Pancreas (tissue), 10 donors: ENCODE measurements at regions not wholly inside any gene's neighbourhood (a gene's known extent, or its start where the extent isn't known, plus 50 kb on each side); places are given as distances from the start of the nearest gene placed in this dataset.

Experiments
- ATAC-seq, 4 donors: fragments of 200-7000 bp; cut with Tn5 transposase; one replicate each; pipeline versions ENCODE4 v1.8.0 to v1.9.1; 2020; ENCODE audit warnings: mild to moderate bottlenecking in 4 of 4, moderate library complexity in 4 of 4
- DNase-seq, 6 donors: peaks; one replicate each; pipeline ENCODE4 v3.0.0-alpha.2; 2020
- FAIRE-seq: peaks from 2 replicates; lab custom pipeline; 2012; peaks lifted over from hg19 to GRCh38; lab: Jason Lieb, UNC
- H3K27ac ChIP-seq, 4 donors: fragments of 200-600 bp; sonication (generic); 1 replicate in 3 of 4; 2 replicates in 1 of 4; pipeline versions ENCODE4 v1.5.0 to v1.8.0; 2020
- H3K27me3 ChIP-seq, 4 donors: fragments of 200-600 bp; one replicate each; pipeline ENCODE4 v1.8.0; 2021
- H3K36me3 ChIP-seq, 3 donors: fragments of 200-600 bp; sonication (generic) in 1 of 3; one replicate each; pipeline versions ENCODE4 v1.5.0 to v1.8.0; 2020 to 2021
- H3K4me1 ChIP-seq, 3 donors: fragments of 200-600 bp; one replicate each; pipeline ENCODE4 v1.8.0; 2021
- H3K4me3 ChIP-seq, 4 donors: fragments of 200-600 bp; sonication (generic) in 2 of 4; one replicate each; pipeline versions ENCODE4 v1.5.0 to v1.8.0; 2020 to 2021
- H3K9me3 ChIP-seq, 4 donors: fragments of 200-600 bp; one replicate each; pipeline ENCODE4 v1.8.0; 2021
- CTCF ChIP-seq, 4 donors: fragments of 200-600 bp; sonication (generic) in 3 of 4; IDR thresholded peaks; one replicate each; pipeline versions ENCODE4 v1.5.0 to v1.8.0; 2021; ENCODE audit warnings: antibody characterized with exemption in 4 of 4
- WGBS, 2 donors: extraction: QIAGEN DNeasy Blood & Tissue Kit; methylation state at CpG; one replicate each; pipeline ENCODE4 v1.1.7; 2013; 5-methylcytosine and 5-hydroxymethylcytosine counted together
- intact Hi-C, 3 donors: fragments of 100-400 bp; cut with DNase I; formaldehyde crosslinking; loops; one replicate each; pipeline versions ENCODE4 v1.11.1 to v1.14.2; 2022
- donor health status: healthy with polysubstance abuse.
- donor health status: DM: no; HTN: no; CAD: no; lungs with moderate emphysema.
- donor health status: DM: no; HTN: no; CAD: no.
- donor health status: control.
- donor health status: control.
- donor health status: Bipolar disorder and iron deficiency.
- donor health status: DM: yes; HTN: yes; CAD: no.
- donor health status: DM: no; HTN: no; CAD: no.
- donor health status: DM: no; HTN: no; CAD: no.
- donor health status: DM: yes; HTN: yes; CAD: no.

- DNase-seq (no peak), ATAC-seq (peak in 1 of 4 donors; percentile 54), FAIRE-seq (no peak)
- H3K9me3 ChIP-seq: no peaks in the 10 kb centered on the region
- no peaks in the 10 kb centered on the region for H3K27me3 ChIP-seq
- intact Hi-C loops: no loop called here
- H3K4me3 ChIP-seq: no peak overlapping the region
- H3K36me3 ChIP-seq: no peaks in the 10 kb centered on the region
- TF ChIP-seq CTCF (IDR thresholded peaks at IDR 0.05): no peak
- H3K27ac ChIP-seq: no peak overlapping the region
- H3K4me1 ChIP-seq: no peaks in the 10 kb centered on the region
Measured at GRCh38 chr2:74763962-74764428, 69.9 kb upstream of the HK2 start.

GRCh38 chr2:74764429-74765272 lies 69.3 kb upstream of the HK2 start:
- no peaks in the 10 kb centered on the region for H3K27me3 ChIP-seq
- no peak for ATAC-seq
- 58 to 59% methylated on average over 5 of the region's 5 CpGs for WGBS, 2 donors

GRCh38 chr2:74766780-74767179 lies 67.1 kb upstream of the HK2 start:
- FAIRE-seq: no peak

More at GRCh38 chr2:74764429-74765272, 69.3 kb upstream of the HK2 start:
- DNase-seq: no peak
- no peak for FAIRE-seq
- Histone ChIP-seq H3K4me1 (no peaks in the 10 kb centered on the region), H3K36me3 (no peaks in the 10 kb centered on the region), H3K4me3 (no peak overlapping the region), H3K27ac (no peak overlapping the region), H3K9me3 (no peaks in the 10 kb centered on the region)
- TF ChIP-seq CTCF (IDR thresholded peaks at IDR 0.05): no peak
- intact Hi-C loops: no loop called here

GRCh38 chr2:74767618-74768017 lies 66.3 kb upstream of the HK2 start:
- FAIRE-seq (no peak), DNase-seq (no peak), ATAC-seq (no peak)
- intact Hi-C loops: no loop called here
- no peaks in the 10 kb centered on the region for H3K4me1 ChIP-seq
- no peak overlapping the region for H3K4me3 ChIP-seq
- TF ChIP-seq CTCF (IDR thresholded peaks at IDR 0.05): no peak
- WGBS, 2 donors: 34 to 35% methylated on average over 2 of the region's 2 CpGs
- no peaks in the 10 kb centered on the region for H3K27me3 ChIP-seq
- no peaks in the 10 kb centered on the region for H3K9me3 ChIP-seq
- no peaks in the 10 kb centered on the region for H3K36me3 ChIP-seq
- H3K27ac ChIP-seq: no peak overlapping the region

More at GRCh38 chr2:74766780-74767179, 67.1 kb upstream of the HK2 start:
- Histone ChIP-seq H3K27ac (no peak overlapping the region), H3K9me3 (no peaks in the 10 kb centered on the region), H3K36me3 (no peaks in the 10 kb centered on the region), H3K4me3 (no peak overlapping the region), H3K4me1 (no peaks in the 10 kb centered on the region), H3K27me3 (no peaks in the 10 kb centered on the region)
- no peak for DNase-seq
- intact Hi-C loops: no loop called here
- no peak for TF ChIP-seq CTCF (IDR thresholded peaks at IDR 0.05)
- no peak for ATAC-seq
- 90 to 92% methylated on average over 3 of the region's 3 CpGs for WGBS, 2 donors

- no peak for ATAC-seq
- Histone ChIP-seq H3K4me1 (no peaks in the 10 kb centered on the region), H3K9me3 (no peaks in the 10 kb centered on the region), H3K27me3 (no peaks in the 10 kb centered on the region), H3K4me3 (no peak overlapping the region), H3K36me3 (no peaks in the 10 kb centered on the region), H3K27ac (no peak overlapping the region)
- intact Hi-C loops: no loop called here
- 77 to 78% methylated on average over 4 of the region's 4 CpGs for WGBS, 2 donors
- no peak for FAIRE-seq
- DNase-seq: no peak
- no peak for TF ChIP-seq CTCF (IDR thresholded peaks at IDR 0.05)
Measured at GRCh38 chr2:74768401-74768914, 65.5 kb upstream of the HK2 start.
